ENCODE measurements at regions not wholly inside any gene's neighbourhood (a gene's known extent, or its start where the extent isn't known, plus 50 kb on each side); places are given as distances from the start of the nearest gene placed in this dataset.

- Histone ChIP-seq H3K27ac (ENCODE audit: poor library complexity, severe bottlenecking) (no peak overlapping the region), H3K4me1 (ENCODE audit: insufficient read depth, poor library complexity, severe bottlenecking) (no peaks in the 10 kb centered on the region), H3K4me3 (ENCODE audit: severe bottlenecking) (no peak overlapping the region), H3K27me3 (ENCODE audit: insufficient read depth, poor library complexity, severe bottlenecking) (no peaks in the 10 kb centered on the region), H3K36me3 (ENCODE audit: low read depth) (no peaks in the 10 kb centered on the region), H3K9me3 (ENCODE audit: severe bottlenecking) (no peaks in the 10 kb centered on the region)
- ATAC-seq (ENCODE audit: low read depth) (no peak), DNase-seq (ENCODE audit: low spot score) (no peak)
- TF ChIP-seq, protein P1, sequence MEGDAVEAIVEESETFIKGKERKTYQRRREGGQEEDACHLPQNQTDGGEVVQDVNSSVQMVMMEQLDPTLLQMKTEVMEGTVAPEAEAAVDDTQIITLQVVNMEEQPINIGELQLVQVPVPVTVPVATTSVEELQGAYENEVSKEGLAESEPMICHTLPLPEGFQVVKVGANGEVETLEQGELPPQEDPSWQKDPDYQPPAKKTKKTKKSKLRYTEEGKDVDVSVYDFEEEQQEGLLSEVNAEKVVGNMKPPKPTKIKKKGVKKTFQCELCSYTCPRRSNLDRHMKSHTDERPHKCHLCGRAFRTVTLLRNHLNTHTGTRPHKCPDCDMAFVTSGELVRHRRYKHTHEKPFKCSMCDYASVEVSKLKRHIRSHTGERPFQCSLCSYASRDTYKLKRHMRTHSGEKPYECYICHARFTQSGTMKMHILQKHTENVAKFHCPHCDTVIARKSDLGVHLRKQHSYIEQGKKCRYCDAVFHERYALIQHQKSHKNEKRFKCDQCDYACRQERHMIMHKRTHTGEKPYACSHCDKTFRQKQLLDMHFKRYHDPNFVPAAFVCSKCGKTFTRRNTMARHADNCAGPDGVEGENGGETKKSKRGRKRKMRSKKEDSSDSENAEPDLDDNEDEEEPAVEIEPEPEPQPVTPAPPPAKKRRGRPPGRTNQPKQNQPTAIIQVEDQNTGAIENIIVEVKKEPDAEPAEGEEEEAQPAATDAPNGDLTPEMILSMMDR (IDR thresholded peaks at IDR 0.05; ENCODE audit: poor library complexity, severe bottlenecking): no peak
Measured at GRCh38 chr9:89794918-89795317, 190.1 kb downstream of the GADD45G start.

GRCh38 chr9:89795538-89796195, 190.9 kb downstream of the GADD45G start:
- H3K27ac ChIP-seq (ENCODE audit: poor library complexity, severe bottlenecking): no peak overlapping the region
- H3K4me1 ChIP-seq (ENCODE audit: insufficient read depth, poor library complexity, severe bottlenecking): no peaks in the 10 kb centered on the region
- no peak for DNase-seq (ENCODE audit: low spot score)
- TF ChIP-seq, protein P1 (IDR thresholded peaks at IDR 0.05; ENCODE audit: poor library complexity, severe bottlenecking): no peak
- no peaks in the 10 kb centered on the region for H3K9me3 ChIP-seq (ENCODE audit: severe bottlenecking)
- H3K4me3 ChIP-seq (ENCODE audit: severe bottlenecking): no peak overlapping the region
- no peak for ATAC-seq (ENCODE audit: low read depth)
- H3K27me3 ChIP-seq (ENCODE audit: insufficient read depth, poor library complexity, severe bottlenecking): no peaks in the 10 kb centered on the region
- no peaks in the 10 kb centered on the region for H3K36me3 ChIP-seq (ENCODE audit: low read depth)

- TF ChIP-seq, protein P1 (IDR thresholded peaks at IDR 0.05; ENCODE audit: poor library complexity, severe bottlenecking): no peak
- DNase-seq (ENCODE audit: low spot score): no peak
- no peak overlapping the region for H3K27ac ChIP-seq (ENCODE audit: poor library complexity, severe bottlenecking)
- no peaks in the 10 kb centered on the region for H3K4me1 ChIP-seq (ENCODE audit: insufficient read depth, poor library complexity, severe bottlenecking)
- H3K4me3 ChIP-seq (ENCODE audit: severe bottlenecking): no peak overlapping the region
- ATAC-seq (ENCODE audit: low read depth): no peak
- no peaks in the 10 kb centered on the region for H3K27me3 ChIP-seq (ENCODE audit: insufficient read depth, poor library complexity, severe bottlenecking)
- H3K9me3 ChIP-seq (ENCODE audit: severe bottlenecking): no peaks in the 10 kb centered on the region
- no peaks in the 10 kb centered on the region for H3K36me3 ChIP-seq (ENCODE audit: low read depth)
Measured at GRCh38 chr9:89796606-89797005, 191.8 kb downstream of the GADD45G start.

DNA sequence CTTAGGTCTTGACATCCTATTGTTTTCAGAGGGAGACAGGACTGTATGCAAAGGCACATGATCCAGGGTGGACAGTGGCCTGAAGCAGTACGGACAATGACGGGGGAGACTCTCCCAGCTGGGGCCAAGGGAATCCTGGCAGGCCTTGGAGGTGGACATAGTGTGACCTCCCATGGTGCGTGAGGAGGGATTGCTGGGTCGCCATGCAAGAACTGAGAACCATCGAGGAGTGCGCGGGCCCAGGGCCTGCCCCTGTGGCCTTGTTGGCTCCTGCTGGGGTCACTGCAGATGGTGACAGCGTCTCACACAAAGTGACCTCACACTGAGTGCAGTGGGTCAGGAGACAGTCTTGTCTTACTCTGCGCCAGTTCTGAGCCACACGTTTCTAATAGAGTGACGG, 192.4 kb downstream of the GADD45G start:
- Histone ChIP-seq H3K4me3 (ENCODE audit: severe bottlenecking) (no peak overlapping the region), H3K27ac (ENCODE audit: poor library complexity, severe bottlenecking) (no peak overlapping the region), H3K27me3 (ENCODE audit: insufficient read depth, poor library complexity, severe bottlenecking) (no peaks in the 10 kb centered on the region), H3K36me3 (ENCODE audit: low read depth) (no peaks in the 10 kb centered on the region), H3K4me1 (ENCODE audit: insufficient read depth, poor library complexity, severe bottlenecking) (no peaks in the 10 kb centered on the region), H3K9me3 (ENCODE audit: severe bottlenecking) (no peaks in the 10 kb centered on the region)
- ATAC-seq (ENCODE audit: low read depth): no peak
- TF ChIP-seq, protein P1 (IDR thresholded peaks at IDR 0.05; ENCODE audit: poor library complexity, severe bottlenecking): no peak
- no peak for DNase-seq (ENCODE audit: low spot score)

DNA sequence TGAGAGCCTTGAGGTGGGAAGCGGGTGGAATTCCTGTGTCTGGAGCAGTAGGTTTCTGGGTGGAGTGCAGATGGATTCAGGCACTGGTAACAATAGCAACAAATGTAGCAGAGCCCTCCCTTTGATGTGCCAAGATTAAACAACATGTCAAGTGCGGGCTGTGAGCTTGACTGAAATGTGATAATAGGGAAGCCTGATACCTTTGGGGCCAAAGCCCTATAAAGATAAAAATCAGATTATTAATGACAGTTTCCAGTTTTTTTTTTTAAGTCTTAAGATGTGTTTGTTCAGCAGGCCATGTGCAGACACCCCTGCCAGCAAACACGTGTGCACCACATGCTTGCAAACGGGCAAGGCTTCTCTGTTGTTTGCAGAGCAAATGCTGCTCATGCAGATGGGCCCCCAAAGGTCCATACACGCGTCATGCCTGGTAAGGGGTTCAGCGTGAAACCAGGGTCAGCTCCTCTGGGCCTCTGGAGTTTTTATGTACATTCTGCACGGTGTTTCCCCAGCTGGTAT, 193.2 kb downstream of the GADD45G start:
- TF ChIP-seq, protein P1 (IDR thresholded peaks at IDR 0.05; ENCODE audit: poor library complexity, severe bottlenecking): no peak
- Histone ChIP-seq H3K27me3 (ENCODE audit: insufficient read depth, poor library complexity, severe bottlenecking) (no peaks in the 10 kb centered on the region), H3K27ac (ENCODE audit: poor library complexity, severe bottlenecking) (no peak overlapping the region), H3K4me1 (ENCODE audit: insufficient read depth, poor library complexity, severe bottlenecking) (no peaks in the 10 kb centered on the region), H3K36me3 (ENCODE audit: low read depth) (no peaks in the 10 kb centered on the region), H3K4me3 (ENCODE audit: severe bottlenecking) (no peak overlapping the region), H3K9me3 (ENCODE audit: severe bottlenecking) (no peaks in the 10 kb centered on the region)
- DNase-seq (ENCODE audit: low spot score) (no peak), ATAC-seq (ENCODE audit: low read depth) (no peak)
